Mucosa of descending colon (tissue), 3 donors: ENCODE measurements at regions not wholly inside any gene's neighbourhood (a gene's known extent, or its start where the extent isn't known, plus 50 kb on each side); places are given as distances from the start of the nearest gene placed in this dataset.
"Not testable (repeated sequence)": the region's sequence is repeated elsewhere in the genome, so short reads cannot be mapped to it uniquely, and the experiment has no call there.

ENCODE experiments used
- ATAC-seq: fragments of 200-7000 bp; cut with Tn5 transposase; one replicate; pipeline ENCODE4 v1.9.1; 2020; ENCODE audit warnings: mild to moderate bottlenecking, moderate library complexity
- DNase-seq, 3 donors: peaks; one replicate each; pipeline ENCODE4 v3.0.0-alpha.2; 2020
- H3K36me3 ChIP-seq: fragments of 200-600 bp; one replicate; pipeline ENCODE4 v1.8.0; 2021; ENCODE audit warnings: low read depth, mild to moderate bottlenecking
- H3K4me1 ChIP-seq: fragments of 200-600 bp; one replicate; pipeline ENCODE4 v1.8.0; 2021; ENCODE audit warnings: low read depth, mild to moderate bottlenecking
- H3K4me3 ChIP-seq: fragments of 200-600 bp; one replicate; pipeline ENCODE4 v1.8.0; 2021; ENCODE audit warnings: mild to moderate bottlenecking
- H3K9me3 ChIP-seq: fragments of 200-600 bp; one replicate; pipeline ENCODE4 v1.8.0; 2021; ENCODE audit warnings: mild to moderate bottlenecking
- CTCF ChIP-seq: fragments of 200-600 bp; IDR thresholded peaks from one replicate; pipeline ENCODE4 v1.8.0; 2022; ENCODE audit warnings: antibody characterized with exemption, mild to moderate bottlenecking
- intact Hi-C, 2 donors: fragments of 100-400 bp; cut with DNase I in 1 of 2; cut with micrococcal nuclease in 1 of 2; formaldehyde crosslinking; loops; one replicate each; pipeline versions ENCODE4 v1.11.0 to v1.11.1; 2022; cut with DNase I, micrococcal nuclease
- donor health status: DM: no; HTN: no; CAD: no; lungs with moderate emphysema.
- donor health status: DM: no; HTN: no; CAD: no.
- donor health status: DM: no; HTN: yes; CAD: no.

- Histone ChIP-seq H3K4me3 (no peak overlapping the region), H3K36me3 (no peaks in the 10 kb centered on the region), H3K9me3 (peaks cover 34% of the 10 kb centered on the region), H3K4me1 (no peaks in the 10 kb centered on the region)
- ATAC-seq, result no peak
- no peak for TF ChIP-seq CTCF
- intact Hi-C loops, result no loop called here
- no peak for DNase-seq
Observed at GRCh38 chr5:29485333-29485732, 1708.2 kb upstream of the CDH6 start.

- intact Hi-C loops, result no loop called here
- DNase-seq (no peak), ATAC-seq (no peak)
- H3K4me1 ChIP-seq, result no peaks in the 10 kb centered on the region
- H3K4me3 ChIP-seq, result no peak overlapping the region
- H3K9me3 ChIP-seq, result peaks cover 13% of the 10 kb centered on the region
- TF ChIP-seq CTCF, result no peak
- no peaks in the 10 kb centered on the region for H3K36me3 ChIP-seq
Observed at GRCh38 chr5:29469581-29469980, 1723.9 kb upstream of the CDH6 start.

GRCh38 chr5:29462241-29462640, 1731.2 kb upstream of the CDH6 start:
- H3K9me3 ChIP-seq, result peaks cover 12% of the 10 kb centered on the region
- no peak overlapping the region for H3K4me3 ChIP-seq
- ATAC-seq (no peak), DNase-seq (no peak)
- intact Hi-C loops, result no loop called here
- no peaks in the 10 kb centered on the region for H3K4me1 ChIP-seq
- no peaks in the 10 kb centered on the region for H3K36me3 ChIP-seq
- TF ChIP-seq CTCF, result no peak

GRCh38 chr5:29460971-29461559, 1732.4 kb upstream of the CDH6 start:
- TF ChIP-seq CTCF, result no peak
- H3K9me3 ChIP-seq, result peaks cover 12% of the 10 kb centered on the region
- DNase-seq, result no peak
- H3K4me1 ChIP-seq, result no peaks in the 10 kb centered on the region
- ATAC-seq, result no peak
- no peaks in the 10 kb centered on the region for H3K36me3 ChIP-seq
- intact Hi-C loops, result no loop called here
- no peak overlapping the region for H3K4me3 ChIP-seq

- H3K36me3 ChIP-seq, intact Hi-C loops, H3K4me3 ChIP-seq, H3K9me3 ChIP-seq, ATAC-seq, DNase-seq, H3K4me1 ChIP-seq: not testable (repeated sequence)
Observed at GRCh38 chr5:29451004-29451403, 1742.5 kb upstream of the CDH6 start.

- Histone ChIP-seq H3K4me1 (no peaks in the 10 kb centered on the region), H3K4me3 (no peak overlapping the region), H3K9me3 (peaks cover 3% of the 10 kb centered on the region), H3K36me3 (no peaks in the 10 kb centered on the region)
- DNase-seq, result no peak
- ATAC-seq, result no peak
- no peak for TF ChIP-seq CTCF
- intact Hi-C loops, result no loop called here
Observed at GRCh38 chr5:29414681-29415080, 1778.8 kb upstream of the CDH6 start.
